ENCODE measurements at regions not wholly inside any gene's neighbourhood (a gene's known extent, or its start where the extent isn't known, plus 50 kb on each side); places are given as distances from the start of the nearest gene placed in this dataset.

GRCh38 chr2:132275396-132275795, 113.6 kb upstream of the ANKRD30BL start:
- no peak for TF ChIP-seq CTCF (IDR thresholded peaks at IDR 0.05)
- TF ChIP-seq POLR2A (IDR thresholded peaks at IDR 0.05): no peak
